Activated T-cell treated with anti-CD3 and anti-CD28 coated beads, Interleukin-2, amount 50 U/mL, for 4 hours (primary cell): ENCODE measurements at regions not wholly inside any gene's neighbourhood (a gene's known extent, or its start where the extent isn't known, plus 50 kb on each side); places are given as distances from the start of the nearest gene placed in this dataset.
"Not testable (repeated sequence)": the region's sequence is repeated elsewhere in the genome, so short reads cannot be mapped to it uniquely, and the experiment has no call there.

Source experiments
- ATAC-seq, 2 donors: fragments of 200-7000 bp; cut with Tn5 transposase; one replicate each; pipeline ENCODE4 v1.10.0; 2021
- DNase-seq: peaks from one replicate; pipeline ENCODE4 v3.0.0-alpha.2; 2020
- H3K27me3 Mint-ChIP-seq: one replicate; pipeline ENCODE4 v1.8.0; 2021; ENCODE audit warnings: low read depth, mixed read lengths
- H3K36me3 Mint-ChIP-seq: one replicate; pipeline ENCODE4 v1.8.0; 2022; ENCODE audit warnings: mixed read lengths; ENCODE audit not compliant: insufficient read depth
- H3K4me1 Mint-ChIP-seq: one replicate; pipeline ENCODE4 v1.8.0; 2021; ENCODE audit warnings: low read depth, mixed read lengths
- H3K4me3 Mint-ChIP-seq: one replicate; pipeline ENCODE4 v1.8.0; 2021; ENCODE audit warnings: mild to moderate bottlenecking, moderate library complexity, mixed read lengths
- H3K9me3 Mint-ChIP-seq: one replicate; pipeline ENCODE4 v1.8.0; 2021; ENCODE audit warnings: mixed read lengths

GRCh38 chr5:116740771-116741170, 166.1 kb upstream of the SEMA6A start:
- H3K4me1 Mint-ChIP-seq: no peaks in the 10 kb centered on the region
- H3K36me3 Mint-ChIP-seq: no peaks in the 10 kb centered on the region
- H3K4me3 Mint-ChIP-seq: no peak overlapping the region
- H3K27me3 Mint-ChIP-seq: peaks cover 6% of the 10 kb centered on the region
- ATAC-seq (no peak), DNase-seq (no peak)
- peaks cover 5% of the 10 kb centered on the region for H3K9me3 Mint-ChIP-seq

DNA sequence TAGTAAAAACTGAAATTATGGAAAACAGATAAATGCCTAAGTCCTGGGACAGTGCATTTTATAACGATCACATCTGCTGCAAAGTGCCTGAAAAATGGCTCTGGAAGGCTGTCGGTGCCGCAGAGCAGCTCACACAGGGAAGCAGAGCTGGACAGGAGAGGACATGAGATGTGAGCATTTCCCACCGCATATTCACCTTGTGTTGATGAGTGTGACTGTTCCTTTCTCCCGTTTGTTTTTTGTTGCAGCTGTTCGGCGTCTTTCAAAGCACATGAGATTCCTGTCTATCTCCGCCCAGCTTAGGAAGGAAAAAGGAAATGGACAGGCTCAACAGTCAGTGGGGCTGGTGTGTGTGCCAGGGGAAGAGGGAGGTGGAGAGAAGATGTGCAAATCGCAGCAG, 164.9 kb upstream of the SEMA6A start:
- DNase-seq: no peak
- Mint-ChIP-seq H3K27me3 (peaks cover 6% of the 10 kb centered on the region), H3K36me3 (no peaks in the 10 kb centered on the region), H3K9me3 (peaks cover 5% of the 10 kb centered on the region), H3K4me1 (no peaks in the 10 kb centered on the region), H3K4me3 (no peak overlapping the region)
- ATAC-seq: no peak

- no peak for ATAC-seq
- H3K9me3 Mint-ChIP-seq: no peaks in the 10 kb centered on the region
- H3K27me3 Mint-ChIP-seq: peaks cover 6% of the 10 kb centered on the region
- H3K4me3 Mint-ChIP-seq: no peak overlapping the region
- no peaks in the 10 kb centered on the region for H3K36me3 Mint-ChIP-seq
- H3K4me1 Mint-ChIP-seq: no peaks in the 10 kb centered on the region
- no peak for DNase-seq
Observed at GRCh38 chr5:116738615-116739261, 164.1 kb upstream of the SEMA6A start.

GRCh38 chr5:116738239-116738614, 163.6 kb upstream of the SEMA6A start:
- Mint-ChIP-seq H3K27me3 (peaks cover 6% of the 10 kb centered on the region), H3K4me1 (no peaks in the 10 kb centered on the region), H3K9me3 (no peaks in the 10 kb centered on the region), H3K36me3 (no peaks in the 10 kb centered on the region), H3K4me3 (no peak overlapping the region)
- DNase-seq: no peak
- ATAC-seq: no peak

DNA sequence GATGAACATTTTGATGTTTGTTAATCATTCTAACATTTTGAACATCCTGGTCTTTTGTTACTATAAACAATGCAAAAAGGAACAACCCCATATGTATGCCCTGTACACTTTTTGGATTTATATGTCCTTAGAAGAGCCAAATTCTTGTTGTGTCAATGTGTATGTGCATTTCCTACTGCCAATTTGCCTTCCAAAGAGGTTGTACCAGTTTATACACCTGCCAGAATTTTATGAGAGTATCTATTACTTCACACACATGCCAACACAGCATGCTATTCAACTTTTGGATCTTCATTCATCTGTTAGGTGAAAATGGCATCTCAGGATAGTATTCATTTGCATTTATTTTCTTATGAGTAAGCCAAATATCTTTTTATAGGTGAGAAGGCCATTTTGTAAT, 162.0 kb upstream of the SEMA6A start:
- Mint-ChIP-seq H3K27me3 (peaks cover 6% of the 10 kb centered on the region), H3K4me1 (no peaks in the 10 kb centered on the region), H3K4me3 (no peak overlapping the region), H3K36me3 (no peaks in the 10 kb centered on the region), H3K9me3 (no peaks in the 10 kb centered on the region)
- no peak for ATAC-seq
- no peak for DNase-seq

DNA sequence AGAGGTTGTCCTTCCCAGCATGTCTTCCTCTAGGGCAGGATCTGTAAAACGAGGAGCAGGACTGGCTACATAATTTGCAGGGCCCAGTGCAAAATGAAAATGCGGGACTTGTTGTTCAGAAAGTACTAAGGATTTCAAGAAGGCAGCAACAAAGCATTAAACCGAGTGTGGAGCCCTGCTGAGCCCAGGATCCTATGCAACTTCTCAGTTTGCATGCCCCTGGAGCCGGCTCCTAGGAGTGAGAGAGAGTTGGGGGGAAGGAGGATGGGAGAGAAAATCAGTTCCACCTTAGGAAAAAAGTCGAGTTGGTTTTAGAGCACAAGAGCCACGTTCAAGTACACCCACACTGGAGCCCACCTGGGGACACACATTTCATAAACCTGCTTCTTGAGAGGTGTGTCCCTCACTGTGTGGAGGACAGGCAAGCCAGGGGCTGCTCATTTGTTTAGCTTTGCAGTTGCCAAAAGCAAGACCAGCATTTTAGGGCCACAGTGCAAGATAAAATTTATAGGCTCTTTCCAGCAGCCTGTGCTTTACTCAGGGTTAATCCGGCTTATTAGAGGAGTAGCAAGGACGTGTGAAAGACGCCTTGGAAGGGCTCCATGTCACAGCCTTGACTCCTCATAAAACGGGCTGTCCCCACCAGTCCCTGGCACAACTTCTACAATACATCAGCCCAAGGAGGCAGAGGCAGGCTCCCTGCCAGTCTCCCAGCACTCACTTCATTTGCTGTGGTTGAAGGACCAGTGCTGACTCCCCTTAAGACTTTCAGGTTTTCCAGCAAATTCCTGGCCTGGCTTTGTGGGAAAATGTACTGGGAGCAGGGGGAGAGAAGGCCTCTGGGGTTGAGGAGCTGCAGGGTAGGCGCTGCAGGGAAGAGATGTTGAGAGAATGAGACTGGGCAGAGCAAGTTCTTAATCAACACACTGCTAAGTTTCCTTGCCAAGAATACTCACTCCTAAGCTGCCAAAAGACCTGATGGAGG, 159.7 kb upstream of the SEMA6A start:
- Mint-ChIP-seq H3K27me3 (peaks cover 4% of the 10 kb centered on the region), H3K9me3 (no peaks in the 10 kb centered on the region), H3K36me3 (no peaks in the 10 kb centered on the region), H3K4me3 (no peak overlapping the region), H3K4me1 (no peaks in the 10 kb centered on the region)
- DNase-seq (no peak), ATAC-seq (no peak)

- Mint-ChIP-seq H3K27me3 (no peaks in the 10 kb centered on the region), H3K9me3 (no peaks in the 10 kb centered on the region), H3K4me3 (no peak overlapping the region), H3K36me3 (no peaks in the 10 kb centered on the region), H3K4me1 (no peaks in the 10 kb centered on the region)
- DNase-seq (no peak), ATAC-seq (no peak)
Observed at GRCh38 chr5:116732591-116732990, 158.0 kb upstream of the SEMA6A start.

DNA sequence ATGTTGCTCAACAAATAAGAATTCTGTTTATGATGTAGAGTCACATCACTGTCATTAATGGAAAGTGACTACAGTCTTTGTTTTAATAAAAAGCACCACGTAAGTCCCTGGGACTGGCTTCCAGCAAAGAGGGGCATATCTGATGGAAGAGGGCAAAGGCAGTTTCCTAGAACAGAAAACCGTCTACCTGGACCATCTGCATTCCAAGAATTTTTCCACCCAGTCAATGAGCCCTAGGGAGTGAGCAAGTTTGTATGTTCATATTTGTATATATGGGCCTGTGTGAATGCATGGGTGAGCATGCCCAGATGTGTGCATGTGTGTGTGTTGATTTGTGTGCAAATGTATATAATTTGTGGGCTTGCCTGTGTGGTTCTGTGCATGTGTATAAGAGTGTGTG, 156.8 kb upstream of the SEMA6A start:
- no peak for DNase-seq
- no peaks in the 10 kb centered on the region for H3K9me3 Mint-ChIP-seq
- no peaks in the 10 kb centered on the region for H3K36me3 Mint-ChIP-seq
- no peaks in the 10 kb centered on the region for H3K27me3 Mint-ChIP-seq
- no peak overlapping the region for H3K4me3 Mint-ChIP-seq
- no peaks in the 10 kb centered on the region for H3K4me1 Mint-ChIP-seq
- no peak for ATAC-seq

DNA sequence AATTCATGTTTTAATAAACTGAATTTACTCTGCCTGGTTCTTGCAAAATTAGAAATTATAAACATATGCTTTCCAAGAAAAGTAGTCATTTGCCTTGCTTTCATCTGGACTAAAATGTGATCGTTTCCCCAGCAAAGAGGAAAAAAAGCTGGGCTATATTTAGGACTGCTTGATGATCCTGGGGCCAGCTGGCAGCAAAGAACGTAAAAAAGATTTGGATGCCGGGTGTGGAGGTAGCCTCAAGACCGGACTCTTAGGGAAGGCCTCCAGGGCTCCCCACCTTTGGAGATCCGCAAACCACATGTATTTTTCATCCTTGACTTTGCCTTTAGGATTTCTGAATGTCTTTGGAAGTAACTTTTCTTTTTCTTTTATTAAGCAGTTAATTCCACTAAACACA, 156.1 kb upstream of the SEMA6A start:
- Mint-ChIP-seq H3K4me1 (no peaks in the 10 kb centered on the region), H3K36me3 (no peaks in the 10 kb centered on the region), H3K9me3 (no peaks in the 10 kb centered on the region), H3K4me3 (no peak overlapping the region), H3K27me3 (no peaks in the 10 kb centered on the region)
- ATAC-seq: no peak
- DNase-seq: no peak

- no peaks in the 10 kb centered on the region for H3K36me3 Mint-ChIP-seq
- no peak for DNase-seq
- no peaks in the 10 kb centered on the region for H3K27me3 Mint-ChIP-seq
- no peaks in the 10 kb centered on the region for H3K9me3 Mint-ChIP-seq
- no peaks in the 10 kb centered on the region for H3K4me1 Mint-ChIP-seq
- no peak for ATAC-seq
- no peak overlapping the region for H3K4me3 Mint-ChIP-seq
Observed at GRCh38 chr5:116730185-116730584, 155.6 kb upstream of the SEMA6A start.

- ATAC-seq (no peak), DNase-seq (no peak)
- H3K9me3 Mint-ChIP-seq: no peaks in the 10 kb centered on the region
- H3K27me3 Mint-ChIP-seq: peaks cover 2% of the 10 kb centered on the region
- H3K4me1 Mint-ChIP-seq: no peaks in the 10 kb centered on the region
- H3K4me3 Mint-ChIP-seq: no peak overlapping the region
- H3K36me3 Mint-ChIP-seq: no peaks in the 10 kb centered on the region
Observed at GRCh38 chr5:116727248-116727647, 152.6 kb upstream of the SEMA6A start.

- not testable (repeated sequence) for H3K27me3 Mint-ChIP-seq, H3K9me3 Mint-ChIP-seq, H3K4me3 Mint-ChIP-seq, H3K36me3 Mint-ChIP-seq, DNase-seq, ATAC-seq, H3K4me1 Mint-ChIP-seq
Observed at GRCh38 chr5:116726180-116726579, 151.6 kb upstream of the SEMA6A start.

- no peak for ATAC-seq
- no peaks in the 10 kb centered on the region for H3K9me3 Mint-ChIP-seq
Observed at GRCh38 chr5:116724971-116725370, 150.3 kb upstream of the SEMA6A start.

DNA sequence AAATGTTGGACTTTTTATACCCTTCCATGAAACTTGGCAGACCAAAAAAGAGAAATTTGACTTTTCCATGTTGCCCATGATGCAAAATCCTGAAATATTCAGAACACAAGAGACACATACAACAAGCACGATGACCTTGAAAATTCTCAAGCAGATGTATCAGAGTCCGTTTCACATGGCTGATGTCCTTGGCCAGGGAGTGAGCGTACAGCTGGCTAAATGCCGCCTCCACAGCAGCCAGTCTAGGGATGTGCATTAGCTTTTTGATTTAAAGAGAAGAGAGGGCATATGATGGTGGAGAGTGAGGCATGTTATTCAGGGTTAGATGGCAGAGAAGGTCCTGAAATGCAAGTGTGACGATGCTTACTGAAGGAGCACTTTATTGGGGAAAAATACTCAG, 148.0 kb upstream of the SEMA6A start:
- Mint-ChIP-seq H3K27me3 (peaks cover 2% of the 10 kb centered on the region), H3K4me3 (no peak overlapping the region), H3K9me3 (no peaks in the 10 kb centered on the region), H3K36me3 (no peaks in the 10 kb centered on the region), H3K4me1 (no peaks in the 10 kb centered on the region)
- ATAC-seq (no peak), DNase-seq (no peak)

More at GRCh38 chr5:116724971-116725370, 150.3 kb upstream of the SEMA6A start:
- Mint-ChIP-seq H3K4me3 (no peak overlapping the region), H3K4me1 (no peaks in the 10 kb centered on the region), H3K27me3 (peaks cover 2% of the 10 kb centered on the region), H3K36me3 (no peaks in the 10 kb centered on the region)
- no peak for DNase-seq

DNA sequence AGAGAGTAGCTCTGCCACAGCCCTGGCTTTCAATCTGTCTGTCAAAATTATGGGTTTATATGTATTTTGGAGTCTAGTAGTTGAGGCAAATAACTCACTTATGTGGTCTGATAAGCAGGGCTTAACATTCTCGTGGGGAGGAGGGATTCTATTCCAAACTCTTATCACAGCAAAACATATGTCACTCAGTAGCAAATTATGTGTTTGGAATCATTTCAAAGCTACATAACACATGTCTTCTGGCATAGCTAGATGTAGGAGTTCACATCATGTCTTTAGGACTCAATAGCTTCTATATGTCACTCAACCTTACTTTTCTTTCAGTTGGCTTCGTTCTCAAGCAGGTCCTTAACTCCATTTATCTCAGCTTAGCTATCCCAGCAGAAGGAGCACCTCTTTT, 144.5 kb upstream of the SEMA6A start:
- H3K4me3 Mint-ChIP-seq: no peak overlapping the region
- H3K4me1 Mint-ChIP-seq: no peaks in the 10 kb centered on the region
- H3K27me3 Mint-ChIP-seq: peaks cover 2% of the 10 kb centered on the region
- ATAC-seq (no peak), DNase-seq (no peak)
- H3K36me3 Mint-ChIP-seq: no peaks in the 10 kb centered on the region
- peaks cover 3% of the 10 kb centered on the region for H3K9me3 Mint-ChIP-seq
